HepG2 (cell line): ENCODE measurements at regions not wholly inside any gene's neighbourhood (a gene's known extent, or its start where the extent isn't known, plus 50 kb on each side); places are given as distances from the start of the nearest gene placed in this dataset.

Experiments used
- ATAC-seq: fragments of 200-7000 bp; cut with Tn5 transposase; 3 replicates; pipeline ENCODE4 v1.9.1; 2020; ENCODE audit warnings: mild to moderate bottlenecking, moderate library complexity
- BruUV-seq: library from RNA; stranded (reverse); fragments of 400-500 nt; replicated peaks from 2 replicates; lab custom pipeline; 2021; lab: Mats Ljungman, UMichigan
- CTCF ChIA-PET: fragments of 300-600 bp; formaldehyde crosslinking; extraction: SDS; loops from one replicate; lab custom pipeline; 2021; ENCODE audit warnings: low total read pairs, inconsistent platforms, low intra/inter-chr PET ratio; lab: Yijun Ruan, JAX
- POLR2A ChIA-PET: fragments of 350-600 bp; sonication (Branson Sonifier 250); formaldehyde crosslinking; loops from one replicate; lab custom pipeline; 2020; ENCODE audit warnings: antibody characterized with exemption, inconsistent platforms; lab: Yijun Ruan, JAX
- DNase-seq: peaks from one replicate; pipeline ENCODE4 v3.0.0-alpha.2; 2015; ENCODE audit warnings: low spot score
- FAIRE-seq: peaks from 3 replicates; lab custom pipeline; 2011; peaks lifted over from hg19 to GRCh38; lab: Jason Lieb, UNC
- H2AFZ ChIP-seq: one replicate; pipeline ENCODE4 v1.6.1; 2011; ENCODE audit warnings: low read length, inconsistent platforms
- H3K27ac ChIP-seq: fragments of 300-600 bp; 3 replicates; pipeline ENCODE4 v1.8.0; 2011; ENCODE audit warnings: mixed run types, mild to moderate bottlenecking, mixed read lengths, low read length, inconsistent platforms; ENCODE audit not compliant: insufficient read depth; ENCODE audit errors: extremely low read length
- H3K27me3 ChIP-seq, 2 experiments: fragments of 200-600 bp in 1 of 2; 2 replicates in 1 of 2; 3 replicates in 1 of 2; pipeline versions ENCODE4 v1.6.0 to v1.8.0; 2011; ENCODE audit warnings: low read length in 2 of 2, mild to moderate bottlenecking in 2 of 2, moderate library complexity in 2 of 2, inconsistent platforms in 1 of 2; ENCODE audit not compliant: insufficient read depth in 2 of 2, control insufficient read depth in 1 of 2
- H3K36me3 ChIP-seq, 2 experiments: fragments of 200-600 bp in 1 of 2; replicated peaks in 1 of 2; 2 replicates in 1 of 2; 3 replicates in 1 of 2; pipeline versions ENCODE4 v1.5.1 to v1.8.0; 2011; ENCODE audit warnings: low read length in 2 of 2, inconsistent platforms in 1 of 2; ENCODE audit not compliant: insufficient read depth in 2 of 2, control insufficient read depth in 1 of 2
- H3K4me1 ChIP-seq: 2 replicates; pipeline ENCODE4 v1.5.1; 2012; ENCODE audit warnings: low read length, inconsistent platforms; ENCODE audit not compliant: insufficient read depth
- H3K4me2 ChIP-seq: 2 replicates; pipeline ENCODE4 v1.6.0; 2011; ENCODE audit warnings: low read depth, low read length, inconsistent platforms
- H3K4me3 ChIP-seq, 3 experiments: fragments of 200-600 bp in 1 of 3; sonication (generic), shearing (Covaris generic) in 1 of 3; replicated peaks in 1 of 3; 2 replicates each; pipeline ENCODE4 v1.5.1; 2011 to 2016; ENCODE audit warnings: low read length in 3 of 3, inconsistent platforms in 2 of 3, low read depth in 2 of 3, mild to moderate bottlenecking in 2 of 3, control low read depth in 1 of 3, mixed read lengths in 1 of 3; ENCODE audit not compliant: insufficient read depth in 1 of 3
- H3K79me2 ChIP-seq: one replicate; pipeline ENCODE4 v1.6.1; 2011; ENCODE audit warnings: low read length, inconsistent platforms; ENCODE audit not compliant: insufficient read depth
- H3K9ac ChIP-seq: 2 replicates; pipeline ENCODE4 v1.6.0; 2011; ENCODE audit warnings: mild to moderate bottlenecking, low read depth, low read length, inconsistent platforms; ENCODE audit not compliant: insufficient read depth
- H3K9me3 ChIP-seq: 2 replicates; pipeline ENCODE4 v1.5.1; 2012; ENCODE audit warnings: mild to moderate bottlenecking, low read length
- H4K20me1 ChIP-seq: 2 replicates; pipeline ENCODE4 v1.6.0; 2011; ENCODE audit warnings: inconsistent platforms, mild to moderate bottlenecking, low read length, moderate library complexity; ENCODE audit not compliant: insufficient read depth
- EZH2 ChIP-seq: conservative IDR thresholded peaks from 2 replicates; pipeline ENCODE4 v1.6.1; 2012; ENCODE audit warnings: mild to moderate bottlenecking, low read depth, low read length, moderate library complexity
- ISX ChIP-seq: sonication (generic); formaldehyde crosslinking; conservative IDR thresholded peaks from 2 replicates; pipeline ENCODE4 v1.5.0; 2020; ENCODE audit warnings: missing genetic modification reagents
- NAIF1 ChIP-seq: sonication (generic); formaldehyde crosslinking; IDR thresholded peaks from 2 replicates; pipeline ENCODE4 v1.5.0; 2020; ENCODE audit warnings: mild to moderate bottlenecking, missing genetic modification reagents, borderline replicate concordance
- SP2 ChIP-seq: sonication (generic); formaldehyde crosslinking; IDR thresholded peaks from 2 replicates; pipeline ENCODE4 v1.5.1; 2020; ENCODE audit warnings: mild to moderate bottlenecking, missing genetic modification reagents
- TBX3 ChIP-seq: fragments of 450-650 bp; IDR thresholded peaks from 2 replicates; pipeline ENCODE4 v1.6.1; 2017; ENCODE audit warnings: antibody characterized with exemption, mild to moderate bottlenecking, inconsistent platforms, borderline replicate concordance
- WIZ ChIP-seq: sonication (generic); formaldehyde crosslinking; IDR thresholded peaks from 2 replicates; pipeline ENCODE4 v1.5.1; 2020; ENCODE audit warnings: mild to moderate bottlenecking, missing genetic modification reagents
- ZNF557 ChIP-seq: sonication (generic); formaldehyde crosslinking; IDR thresholded peaks from 2 replicates; pipeline ENCODE4 v1.4.0; 2020; ENCODE audit warnings: missing genetic modification reagents
- ZNF572 ChIP-seq: sonication (generic); formaldehyde crosslinking; IDR thresholded peaks from 2 replicates; pipeline ENCODE4 v1.5.1; 2020; ENCODE audit warnings: mild to moderate bottlenecking, missing genetic modification reagents
- ZNF629 ChIP-seq: sonication (generic); formaldehyde crosslinking; conservative IDR thresholded peaks from 2 replicates; pipeline ENCODE4 v1.5.0; 2020; ENCODE audit warnings: missing genetic modification reagents
- in situ Hi-C: cut with HindIII; loops from 2 replicates; pipeline ENCODE4 v1.10.0; 2017; ENCODE audit warnings: low pct_unique_long_range_greater_than_20kb; ENCODE audit not compliant: extremely low pct_ligation_motif_present
- intact Hi-C: fragments of 100-400 bp; cut with micrococcal nuclease; formaldehyde crosslinking; loops from one replicate; pipeline ENCODE4 v1.10.0; 2022; ENCODE audit not compliant: unreplicated experiment
- TF ChIP-seq, protein P1 (sequence below): sonication (generic); formaldehyde crosslinking; IDR thresholded peaks from 2 replicates; pipeline ENCODE4 v1.8.1; 2023; ENCODE audit warnings: mild to moderate bottlenecking, moderate library complexity, missing genetic modification reagents
- TF ChIP-seq, protein P2 (sequence below): fragments of 450-650 bp; IDR thresholded peaks from 2 replicates; pipeline ENCODE4 v1.6.1; 2016

DNA sequence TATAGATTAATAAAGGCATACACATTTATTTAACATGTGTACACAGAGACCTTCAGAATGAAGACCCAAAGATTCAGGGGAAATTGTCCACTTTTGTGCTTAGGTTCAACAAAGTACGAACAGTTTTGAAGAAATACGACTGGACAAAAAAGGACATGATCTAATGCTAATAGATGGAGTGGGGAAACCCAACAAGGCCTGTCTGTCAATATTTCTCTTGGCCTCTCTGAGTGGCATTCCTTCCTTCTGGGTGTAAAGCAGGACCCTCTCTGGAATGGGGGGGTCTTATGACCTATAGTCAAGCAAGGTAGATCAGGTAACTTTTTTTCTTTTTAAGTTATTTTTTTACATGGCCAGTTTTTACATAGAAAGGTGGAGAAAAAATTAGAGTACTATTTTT, 222.3 kb upstream of the IGFBP3 start (continued):
- TF ChIP-seq, protein P1, sequence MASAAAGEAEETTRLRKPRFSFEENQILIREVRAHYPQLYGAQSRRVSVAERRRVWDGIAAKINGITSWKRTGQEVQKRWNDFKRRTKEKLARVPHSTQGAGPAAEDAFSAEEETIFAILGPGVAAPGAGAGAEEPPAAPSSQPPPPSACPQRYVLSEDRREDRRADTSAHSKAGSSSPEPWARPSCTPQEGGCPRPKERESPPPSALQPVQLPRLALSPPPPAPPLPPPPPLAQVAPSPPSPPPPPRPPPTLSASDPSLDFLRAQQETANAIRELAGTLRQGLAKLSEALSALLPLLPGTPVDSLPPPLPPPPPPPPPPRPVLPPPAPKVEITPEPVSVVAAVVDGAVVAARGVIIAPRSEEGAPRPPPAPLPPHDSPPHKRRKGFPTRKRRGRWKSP (CRISPR knock-in tag) = no peak
- TF ChIP-seq ZNF557 (CRISPR knock-in tag) (no peak), WIZ (CRISPR knock-in tag) (no peak), ZNF629 (CRISPR knock-in tag) (no peak)

DNA sequence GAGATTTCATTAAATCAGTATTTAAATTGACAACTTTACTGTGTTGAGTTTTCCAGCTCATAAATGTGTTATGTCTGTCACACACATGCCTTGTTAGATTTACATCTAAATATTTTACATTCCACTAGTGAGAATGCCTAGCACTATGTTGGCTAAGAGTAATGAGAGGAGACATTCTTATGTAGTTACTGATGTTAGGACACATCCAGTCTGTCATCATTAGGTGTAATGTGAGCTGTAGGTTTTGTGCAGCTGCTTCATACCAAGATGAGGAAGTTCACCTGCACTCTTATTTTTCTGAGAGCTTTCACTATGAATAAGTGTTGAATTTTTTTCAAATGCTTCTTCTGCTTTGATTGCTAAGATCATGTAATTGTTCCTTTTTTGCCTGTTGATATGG, 218.0 kb upstream of the IGFBP3 start:
- BruUV-seq = no TSS peak
- Histone ChIP-seq H3K36me3 (no peaks in the 10 kb centered on the region), H2AFZ (no peak overlapping the region), H3K79me2 (no peaks in the 10 kb centered on the region), H3K27ac (no peak overlapping the region), H3K9me3 (no peaks in the 10 kb centered on the region), H3K4me2 (no peak overlapping the region), H3K9ac (no peak overlapping the region), H3K4me1 (no peaks in the 10 kb centered on the region), H3K27me3 (no peaks in the 10 kb centered on the region), H4K20me1 (no peaks in the 10 kb centered on the region), H3K4me3 (no peak overlapping the region)
- TF ChIP-seq, protein P2, sequence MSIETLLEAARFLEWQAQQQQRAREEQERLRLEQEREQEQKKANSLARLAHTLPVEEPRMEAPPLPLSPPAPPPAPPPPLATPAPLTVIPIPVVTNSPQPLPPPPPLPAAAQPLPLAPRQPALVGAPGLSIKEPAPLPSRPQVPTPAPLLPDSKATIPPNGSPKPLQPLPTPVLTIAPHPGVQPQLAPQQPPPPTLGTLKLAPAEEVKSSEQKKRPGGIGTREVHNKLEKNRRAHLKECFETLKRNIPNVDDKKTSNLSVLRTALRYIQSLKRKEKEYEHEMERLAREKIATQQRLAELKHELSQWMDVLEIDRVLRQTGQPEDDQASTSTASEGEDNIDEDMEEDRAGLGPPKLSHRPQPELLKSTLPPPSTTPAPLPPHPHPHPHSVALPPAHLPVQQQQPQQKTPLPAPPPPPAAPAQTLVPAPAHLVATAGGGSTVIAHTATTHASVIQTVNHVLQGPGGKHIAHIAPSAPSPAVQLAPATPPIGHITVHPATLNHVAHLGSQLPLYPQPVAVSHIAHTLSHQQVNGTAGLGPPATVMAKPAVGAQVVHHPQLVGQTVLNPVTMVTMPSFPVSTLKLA = no peak
- TF ChIP-seq ISX (no peak), ZNF557 (CRISPR knock-in tag) (no peak), SP2 (CRISPR knock-in tag) (no peak), TBX3 (no peak), ZNF572 (CRISPR knock-in tag) (no peak), EZH2 (no peak), NAIF1 (no peak)
- POLR2A ChIA-PET = no interaction called here
- in situ Hi-C loops (no loop called here), intact Hi-C loops (no loop called here)
- no peak for DNase-seq
- no peak for ATAC-seq
- no peak for FAIRE-seq
- CTCF ChIA-PET = no interaction called here
